Glutamatergic neuron (in vitro differentiated cells): ENCODE measurements at regions not wholly inside any gene's neighbourhood (a gene's known extent, or its start where the extent isn't known, plus 50 kb on each side); places are given as distances from the start of the nearest gene placed in this dataset.
A peak's percentile ranks its signal among the peaks of the same experiment; 100 is the strongest.

Source experiments
- DNase-seq: peaks from one replicate; pipeline ENCODE4 v3.0.0; 2022
- H3K27ac Mint-ChIP-seq: one replicate; pipeline ENCODE4 v1.8.0; 2020; ENCODE audit warnings: mild to moderate bottlenecking, mixed read lengths, inconsistent platforms; ENCODE audit not compliant: unreplicated experiment
- H3K27me3 Mint-ChIP-seq: one replicate; pipeline ENCODE4 v1.8.0; 2020; ENCODE audit warnings: mild to moderate bottlenecking, moderate library complexity, mixed read lengths, inconsistent platforms; ENCODE audit not compliant: unreplicated experiment
- H3K36me3 Mint-ChIP-seq: one replicate; pipeline ENCODE4 v1.8.0; 2020; ENCODE audit warnings: mild to moderate bottlenecking, mixed read lengths, inconsistent platforms; ENCODE audit not compliant: unreplicated experiment
- H3K4me1 Mint-ChIP-seq: one replicate; pipeline ENCODE4 v1.8.0; 2020; ENCODE audit warnings: mild to moderate bottlenecking, low read depth, mixed read lengths, inconsistent platforms; ENCODE audit not compliant: unreplicated experiment
- H3K4me3 Mint-ChIP-seq: one replicate; pipeline ENCODE4 v1.8.0; 2020; ENCODE audit warnings: mild to moderate bottlenecking, mixed read lengths, inconsistent platforms; ENCODE audit not compliant: unreplicated experiment
- H3K9me3 Mint-ChIP-seq: one replicate; pipeline ENCODE4 v1.8.0; 2020; ENCODE audit warnings: mild to moderate bottlenecking, moderate library complexity, mixed read lengths, inconsistent platforms; ENCODE audit not compliant: unreplicated experiment
- CTCF ChIP-seq: fragments of 200-600 bp; sonication (generic); IDR thresholded peaks from one replicate; pipeline ENCODE4 v1.5.0; 2021; ENCODE audit not compliant: partially characterized antibody, unreplicated experiment

DNA sequence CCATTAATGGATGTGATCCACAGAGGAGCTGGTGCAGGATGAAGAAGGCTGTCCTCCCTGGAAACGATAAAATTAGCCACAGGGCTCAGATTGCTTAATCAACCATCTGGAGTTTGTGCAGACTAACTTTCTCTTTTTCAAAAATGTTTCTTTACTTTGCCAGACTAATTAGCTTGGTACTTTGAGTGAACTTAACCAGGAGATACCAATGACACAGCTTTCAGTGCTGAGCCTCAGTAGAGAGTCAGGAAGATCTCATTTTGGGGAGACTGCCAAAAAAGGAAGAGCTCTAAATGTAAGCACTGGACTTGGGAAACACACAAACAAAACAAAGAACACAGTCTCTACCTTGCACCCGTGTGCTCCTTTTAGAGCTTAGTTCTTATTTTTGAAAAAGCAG is 248.1 kb upstream of the DEPDC1 start:
- peaks cover 3% of the 10 kb centered on the region for H3K9me3 Mint-ChIP-seq
- DNase-seq = no peak
- no peak overlapping the region for H3K4me3 Mint-ChIP-seq
- H3K27me3 Mint-ChIP-seq = peaks cover 2% of the 10 kb centered on the region
- peaks cover 6% of the 10 kb centered on the region for H3K4me1 Mint-ChIP-seq
- peaks cover 14% of the 10 kb centered on the region for H3K36me3 Mint-ChIP-seq
- TF ChIP-seq CTCF = no peak
- H3K27ac Mint-ChIP-seq = peak overlapping the region; percentile 63

- Mint-ChIP-seq H3K27me3 (peaks cover 2% of the 10 kb centered on the region), H3K36me3 (peaks cover 14% of the 10 kb centered on the region), H3K27ac (peak overlapping the region; percentile 63), H3K4me1 (peaks cover 6% of the 10 kb centered on the region), H3K9me3 (peaks cover 3% of the 10 kb centered on the region), H3K4me3 (no peak overlapping the region)
- no peak for TF ChIP-seq CTCF
- DNase-seq = no peak
These were observed 248.6 kb upstream of the DEPDC1 start for GRCh38 chr1:68745451-68745850.

- no peak overlapping the region for H3K27ac Mint-ChIP-seq
- no peak for TF ChIP-seq CTCF
- H3K36me3 Mint-ChIP-seq = peaks cover 14% of the 10 kb centered on the region
- peaks cover 3% of the 10 kb centered on the region for H3K9me3 Mint-ChIP-seq
- peaks cover 2% of the 10 kb centered on the region for H3K27me3 Mint-ChIP-seq
- H3K4me3 Mint-ChIP-seq = no peak overlapping the region
- no peak for DNase-seq
- H3K4me1 Mint-ChIP-seq = peaks cover 6% of the 10 kb centered on the region
These were observed 249.5 kb upstream of the DEPDC1 start for GRCh38 chr1:68746378-68746777.

DNA sequence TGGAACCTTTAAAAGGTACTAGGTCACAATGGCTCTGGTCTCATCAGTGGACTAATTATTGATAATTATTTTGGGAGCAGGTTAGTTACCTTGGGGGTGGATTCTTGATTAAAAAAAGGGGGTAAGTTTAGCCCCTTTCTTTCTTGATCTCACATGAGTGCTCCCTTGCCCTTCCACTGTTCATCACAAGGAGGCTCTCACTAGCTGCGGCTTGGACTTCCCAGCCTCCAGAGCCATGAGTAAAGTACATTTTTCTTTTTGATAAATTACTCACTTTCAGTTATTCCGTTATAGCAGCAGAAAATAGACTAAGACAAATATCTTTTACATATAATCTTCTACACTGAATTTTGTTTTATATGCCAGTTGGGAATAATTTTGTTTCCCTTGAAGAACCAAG is 254.8 kb upstream of the DEPDC1 start:
- Mint-ChIP-seq H3K27ac (no peak overlapping the region), H3K36me3 (no peaks in the 10 kb centered on the region), H3K4me3 (no peak overlapping the region), H3K27me3 (no peaks in the 10 kb centered on the region), H3K9me3 (no peaks in the 10 kb centered on the region), H3K4me1 (no peaks in the 10 kb centered on the region)
- TF ChIP-seq CTCF = no peak
- DNase-seq = no peak

- no peak overlapping the region for H3K27ac Mint-ChIP-seq
- TF ChIP-seq CTCF = no peak
- no peak for DNase-seq
- H3K9me3 Mint-ChIP-seq = no peaks in the 10 kb centered on the region
- H3K36me3 Mint-ChIP-seq = no peaks in the 10 kb centered on the region
- H3K4me1 Mint-ChIP-seq = no peaks in the 10 kb centered on the region
- H3K4me3 Mint-ChIP-seq = no peak overlapping the region
- H3K27me3 Mint-ChIP-seq = no peaks in the 10 kb centered on the region
These were observed 261.9 kb upstream of the DEPDC1 start for GRCh38 chr1:68758666-68759209.
